Transverse colon (tissue), 3 donors: ENCODE measurements at regions not wholly inside any gene's neighbourhood (a gene's known extent, or its start where the extent isn't known, plus 50 kb on each side); places are given as distances from the start of the nearest gene placed in this dataset.

ENCODE experiments used
- EP300 ChIP-seq: sonication (generic); formaldehyde crosslinking; IDR thresholded peaks from one replicate; pipeline ENCODE4 v1.6.1; 2017; ENCODE audit warnings: antibody characterized with exemption, low read depth
- POLR2A ChIP-seq: fragments of 450-650 bp; IDR thresholded peaks from one replicate; pipeline ENCODE4 v1.6.1; 2016; ENCODE audit warnings: antibody characterized with exemption, mild to moderate bottlenecking, moderate library complexity
- TF ChIP-seq, protein P1 (sequence below), 5 experiments: fragments of 200-600 bp in 3 of 5; fragments of 450-650 bp in 2 of 5; sonication (generic) in 3 of 5; IDR thresholded peaks; 1 replicate in 2 of 5; 2 replicates in 3 of 5; pipeline ENCODE4 v1.5.1; 2016 to 2017; ENCODE audit warnings: antibody characterized with exemption in 5 of 5, inconsistent platforms in 3 of 5, mild to moderate bottlenecking in 2 of 5, moderate library complexity in 1 of 5

DNA sequence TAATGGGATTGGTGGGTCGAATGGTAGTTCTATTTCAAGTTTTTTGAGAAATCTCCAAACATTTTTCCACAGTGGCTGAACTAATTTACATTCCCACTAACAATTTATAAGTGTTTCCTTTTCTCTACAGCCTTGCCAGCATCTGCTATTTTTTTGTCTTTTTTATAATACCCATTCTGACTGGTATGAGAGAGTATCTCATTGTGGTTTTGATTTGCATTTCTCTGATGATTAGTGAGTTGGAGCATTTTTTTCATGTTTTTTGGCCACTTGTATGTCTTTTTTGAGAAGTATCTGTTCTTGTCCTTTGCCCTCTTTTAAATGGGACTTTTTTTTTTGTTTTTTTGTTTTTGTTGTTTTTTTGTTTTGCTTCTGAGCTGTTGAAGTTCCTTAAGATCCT is 200.0 kb upstream of the GK2 start:
- TF ChIP-seq EP300 (no peak), POLR2A (no peak)
- TF ChIP-seq, protein P1, sequence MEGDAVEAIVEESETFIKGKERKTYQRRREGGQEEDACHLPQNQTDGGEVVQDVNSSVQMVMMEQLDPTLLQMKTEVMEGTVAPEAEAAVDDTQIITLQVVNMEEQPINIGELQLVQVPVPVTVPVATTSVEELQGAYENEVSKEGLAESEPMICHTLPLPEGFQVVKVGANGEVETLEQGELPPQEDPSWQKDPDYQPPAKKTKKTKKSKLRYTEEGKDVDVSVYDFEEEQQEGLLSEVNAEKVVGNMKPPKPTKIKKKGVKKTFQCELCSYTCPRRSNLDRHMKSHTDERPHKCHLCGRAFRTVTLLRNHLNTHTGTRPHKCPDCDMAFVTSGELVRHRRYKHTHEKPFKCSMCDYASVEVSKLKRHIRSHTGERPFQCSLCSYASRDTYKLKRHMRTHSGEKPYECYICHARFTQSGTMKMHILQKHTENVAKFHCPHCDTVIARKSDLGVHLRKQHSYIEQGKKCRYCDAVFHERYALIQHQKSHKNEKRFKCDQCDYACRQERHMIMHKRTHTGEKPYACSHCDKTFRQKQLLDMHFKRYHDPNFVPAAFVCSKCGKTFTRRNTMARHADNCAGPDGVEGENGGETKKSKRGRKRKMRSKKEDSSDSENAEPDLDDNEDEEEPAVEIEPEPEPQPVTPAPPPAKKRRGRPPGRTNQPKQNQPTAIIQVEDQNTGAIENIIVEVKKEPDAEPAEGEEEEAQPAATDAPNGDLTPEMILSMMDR (IDR thresholded peaks at IDR 0.05) = no peak
